IPS DF 6.9 (cell line): ENCODE measurements at regions not wholly inside any gene's neighbourhood (a gene's known extent, or its start where the extent isn't known, plus 50 kb on each side); places are given as distances from the start of the nearest gene placed in this dataset.
A peak's percentile ranks its signal among the peaks of the same experiment; 100 is the strongest.
"Not testable (repeated sequence)": the region's sequence is repeated elsewhere in the genome, so short reads cannot be mapped to it uniquely, and the experiment has no call there.

Experiments used
- DNase-seq: peaks from one replicate; pipeline ENCODE4 v3.0.0-alpha.2; 2013; ENCODE audit warnings: low read depth, low spot score
- H3K27ac ChIP-seq: one replicate; pipeline ENCODE4 v1.5.1; 2013; ENCODE audit warnings: low read length, control low read depth
- H3K27me3 ChIP-seq: 2 replicates; pipeline ENCODE4 v1.6.1; 2013; ENCODE audit warnings: mild to moderate bottlenecking, low read length; ENCODE audit not compliant: control insufficient read depth, insufficient read depth
- H3K36me3 ChIP-seq: 2 replicates; pipeline ENCODE4 v1.6.1; 2013; ENCODE audit warnings: low read length; ENCODE audit not compliant: control insufficient read depth, insufficient read depth
- H3K4me1 ChIP-seq: 2 replicates; pipeline ENCODE4 v1.6.1; 2013; ENCODE audit warnings: low read length; ENCODE audit not compliant: control insufficient read depth, insufficient read depth
- H3K4me3 ChIP-seq: 2 replicates; pipeline ENCODE4 v1.5.1; 2013; ENCODE audit warnings: mild to moderate bottlenecking, low read length
- H3K9me3 ChIP-seq: 2 replicates; pipeline ENCODE4 v1.6.1; 2013; ENCODE audit warnings: low read length, inconsistent platforms; ENCODE audit not compliant: control insufficient read depth, insufficient read depth
- WGBS: extraction: QIAGEN DNeasy Blood & Tissue Kit; methylation state at CpG from one replicate; pipeline ENCODE4 v1.1.7; 2013; ENCODE audit warnings: mixed read lengths, missing lambda C conversion rate; ENCODE audit not compliant: insufficient read length, insufficient coverage; 5-methylcytosine and 5-hydroxymethylcytosine counted together

GRCh38 chr9:71515107-71515506 is 253.2 kb downstream of the CEMIP2 start:
- no peaks in the 10 kb centered on the region for H3K27me3 ChIP-seq
- H3K4me3 ChIP-seq, result no peak overlapping the region
- no peaks in the 10 kb centered on the region for H3K36me3 ChIP-seq
- no peak overlapping the region for H3K27ac ChIP-seq
- no peaks in the 10 kb centered on the region for H3K4me1 ChIP-seq
- no peak for DNase-seq
- H3K9me3 ChIP-seq, result no peaks in the 10 kb centered on the region
- no CpG with 5 or more reads among the region's 4 CpGs for WGBS

GRCh38 chr9:71514344-71514975 is 253.9 kb downstream of the CEMIP2 start:
- WGBS, result no CpG with 5 or more reads among the region's 2 CpGs
- H3K4me1 ChIP-seq, result no peaks in the 10 kb centered on the region
- no peak for DNase-seq

GRCh38 chr9:71509054-71509453 is 259.3 kb downstream of the CEMIP2 start:
- H3K9me3 ChIP-seq, result no peaks in the 10 kb centered on the region
- DNase-seq, result no peak
- H3K4me3 ChIP-seq, result no peak overlapping the region
- no peak overlapping the region for H3K27ac ChIP-seq
- H3K27me3 ChIP-seq, result no peaks in the 10 kb centered on the region
- no peaks in the 10 kb centered on the region for H3K36me3 ChIP-seq
- H3K4me1 ChIP-seq, result no peaks in the 10 kb centered on the region

More at GRCh38 chr9:71514344-71514975, 253.9 kb downstream of the CEMIP2 start:
- H3K36me3 ChIP-seq, result no peaks in the 10 kb centered on the region
- no peak overlapping the region for H3K4me3 ChIP-seq
- no peaks in the 10 kb centered on the region for H3K27me3 ChIP-seq
- no peak overlapping the region for H3K27ac ChIP-seq
- H3K9me3 ChIP-seq, result no peaks in the 10 kb centered on the region

GRCh38 chr9:71508141-71508540 is 260.2 kb downstream of the CEMIP2 start:
- not testable (repeated sequence) for DNase-seq, H3K9me3 ChIP-seq, H3K27me3 ChIP-seq, H3K27ac ChIP-seq, H3K4me3 ChIP-seq, H3K36me3 ChIP-seq, H3K4me1 ChIP-seq
- WGBS, result no CpG with 5 or more reads among the region's 2 CpGs

GRCh38 chr9:71506821-71507220 is 261.5 kb downstream of the CEMIP2 start:
- no CpG with 5 or more reads among the region's 1 CpG for whole genome bisulfite sequencing
- H3K4me1 ChIP-seq, result no peaks in the 10 kb centered on the region
- no peak for DNase-seq
- no peaks in the 10 kb centered on the region for H3K9me3 ChIP-seq
- H3K27me3 ChIP-seq, result no peaks in the 10 kb centered on the region
- no peak overlapping the region for H3K4me3 ChIP-seq
- no peaks in the 10 kb centered on the region for H3K36me3 ChIP-seq
- no peak overlapping the region for H3K27ac ChIP-seq

GRCh38 chr9:71504636-71505035 is 263.7 kb downstream of the CEMIP2 start:
- Histone ChIP-seq H3K4me1 (no peaks in the 10 kb centered on the region), H3K36me3 (no peaks in the 10 kb centered on the region), H3K27ac (no peak overlapping the region), H3K4me3 (no peak overlapping the region), H3K9me3 (no peaks in the 10 kb centered on the region), H3K27me3 (no peaks in the 10 kb centered on the region)
- no peak for DNase-seq
- no CpG with 5 or more reads among the region's 3 CpGs for WGBS

GRCh38 chr9:71498691-71499090 is 269.6 kb downstream of the CEMIP2 start:
- Histone ChIP-seq H3K9me3 (no peaks in the 10 kb centered on the region), H3K36me3 (no peaks in the 10 kb centered on the region), H3K4me3 (no peak overlapping the region), H3K4me1 (no peaks in the 10 kb centered on the region), H3K27ac (no peak overlapping the region), H3K27me3 (no peaks in the 10 kb centered on the region)
- DNase-seq, result no peak
- WGBS, result no CpG with 5 or more reads among the region's 1 CpG

- Histone ChIP-seq H3K4me3 (no peak overlapping the region), H3K9me3 (no peaks in the 10 kb centered on the region), H3K4me1 (no peaks in the 10 kb centered on the region), H3K27ac (no peak overlapping the region), H3K36me3 (no peaks in the 10 kb centered on the region), H3K27me3 (no peaks in the 10 kb centered on the region)
- peak; percentile 4 for DNase-seq
- no CpG with 5 or more reads among the region's 2 CpGs for WGBS
These were observed 277.5 kb downstream of the CEMIP2 start for GRCh38 chr9:71490810-71491209.

- Histone ChIP-seq H3K4me1 (no peaks in the 10 kb centered on the region), H3K4me3 (no peak overlapping the region), H3K27me3 (no peaks in the 10 kb centered on the region), H3K9me3 (no peaks in the 10 kb centered on the region), H3K27ac (no peak overlapping the region), H3K36me3 (no peaks in the 10 kb centered on the region)
- WGBS, result no CpG with 5 or more reads among the region's 6 CpGs
- DNase-seq, result peak; percentile 18
These were observed 281.3 kb downstream of the CEMIP2 start for GRCh38 chr9:71487061-71487460.

GRCh38 chr9:71485326-71485725 is 283.0 kb downstream of the CEMIP2 start:
- H3K4me1 ChIP-seq, result no peaks in the 10 kb centered on the region
- no CpG with 5 or more reads among the region's 2 CpGs for WGBS
- DNase-seq, result no peak
- no peaks in the 10 kb centered on the region for H3K36me3 ChIP-seq
- no peak overlapping the region for H3K4me3 ChIP-seq
- H3K27me3 ChIP-seq, result no peaks in the 10 kb centered on the region
- no peaks in the 10 kb centered on the region for H3K9me3 ChIP-seq
- no peak overlapping the region for H3K27ac ChIP-seq

- no CpG with 5 or more reads among the region's 4 CpGs for WGBS
- no peak overlapping the region for H3K4me3 ChIP-seq
- no peaks in the 10 kb centered on the region for H3K4me1 ChIP-seq
These were observed 284.9 kb downstream of the CEMIP2 start for GRCh38 chr9:71483436-71483835.

More at GRCh38 chr9:71483436-71483835, 284.9 kb downstream of the CEMIP2 start:
- Histone ChIP-seq H3K27ac (no peak overlapping the region), H3K36me3 (no peaks in the 10 kb centered on the region), H3K27me3 (no peaks in the 10 kb centered on the region), H3K9me3 (no peaks in the 10 kb centered on the region)
- DNase-seq, result no peak
